Stimulated activated CD8-positive, alpha-beta memory T cell treated with anti-CD3 and anti-CD28 coated beads, Interleukin-2, amount 100 ng/mL, for 1 hour (primary cell): ENCODE measurements at regions not wholly inside any gene's neighbourhood (a gene's known extent, or its start where the extent isn't known, plus 50 kb on each side); places are given as distances from the start of the nearest gene placed in this dataset.

Experiments
- DNase-seq, 2 donors: peaks; one replicate each; pipeline ENCODE4 v3.0.0-alpha.2; 2020; ENCODE audit warnings: low read depth in 2 of 2

DNA sequence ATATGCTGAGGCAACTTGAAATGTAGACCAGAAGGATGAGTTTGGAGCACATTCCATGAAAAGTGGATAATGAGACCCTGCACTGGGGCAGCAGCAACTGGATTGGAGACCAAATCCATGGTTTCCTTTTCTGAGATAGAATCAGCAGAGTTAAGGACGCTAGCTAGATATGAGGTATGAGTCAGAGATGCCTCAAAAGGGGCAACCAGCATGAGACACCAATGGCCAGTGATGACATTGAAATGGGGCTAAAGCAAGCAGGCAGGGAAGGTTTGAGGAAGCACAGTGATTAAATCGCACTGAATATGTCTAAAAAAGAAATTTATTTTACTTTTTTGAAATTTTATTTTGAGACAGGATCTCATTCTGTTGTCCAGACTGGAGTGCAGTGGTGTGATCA is 802.4 kb downstream of the TFAP2A start:
- no peak for DNase-seq

DNA sequence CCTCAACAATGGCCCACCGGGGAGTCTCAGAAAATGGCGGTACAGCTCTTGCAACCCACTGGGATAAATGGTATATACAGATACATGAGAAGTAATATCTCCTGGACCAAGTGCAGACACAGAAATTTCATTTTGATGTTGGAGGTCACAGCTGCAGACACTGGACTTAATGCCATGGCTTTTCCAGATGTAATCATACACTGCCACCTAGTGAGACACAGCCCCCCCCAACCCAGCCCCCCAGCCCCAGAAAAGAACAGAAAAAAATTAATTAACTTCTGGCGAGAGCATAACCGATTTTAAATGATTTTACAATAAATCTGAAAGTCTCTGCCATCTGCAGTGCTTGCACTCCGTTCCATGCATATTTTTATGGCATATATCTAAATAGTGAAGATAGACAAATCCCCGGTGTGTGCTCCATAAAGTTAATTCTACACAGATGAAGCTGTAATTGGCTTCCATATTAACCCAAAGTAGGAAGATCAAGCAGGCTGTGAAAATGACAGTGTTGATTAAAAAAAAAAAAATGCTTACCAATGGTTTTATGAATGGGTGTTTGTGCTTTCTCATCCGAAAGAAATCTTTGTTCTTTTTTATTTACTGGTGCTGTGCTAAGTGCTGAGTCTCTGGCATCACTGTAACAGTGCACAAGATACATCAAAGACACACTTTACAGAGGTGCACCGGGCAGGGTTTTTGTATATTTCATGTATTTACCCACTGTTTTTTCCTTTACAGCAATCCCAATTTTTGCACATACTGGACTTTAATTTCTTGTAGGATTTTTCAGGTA is 804.1 kb downstream of the TFAP2A start:
- DNase-seq: no peak

DNA sequence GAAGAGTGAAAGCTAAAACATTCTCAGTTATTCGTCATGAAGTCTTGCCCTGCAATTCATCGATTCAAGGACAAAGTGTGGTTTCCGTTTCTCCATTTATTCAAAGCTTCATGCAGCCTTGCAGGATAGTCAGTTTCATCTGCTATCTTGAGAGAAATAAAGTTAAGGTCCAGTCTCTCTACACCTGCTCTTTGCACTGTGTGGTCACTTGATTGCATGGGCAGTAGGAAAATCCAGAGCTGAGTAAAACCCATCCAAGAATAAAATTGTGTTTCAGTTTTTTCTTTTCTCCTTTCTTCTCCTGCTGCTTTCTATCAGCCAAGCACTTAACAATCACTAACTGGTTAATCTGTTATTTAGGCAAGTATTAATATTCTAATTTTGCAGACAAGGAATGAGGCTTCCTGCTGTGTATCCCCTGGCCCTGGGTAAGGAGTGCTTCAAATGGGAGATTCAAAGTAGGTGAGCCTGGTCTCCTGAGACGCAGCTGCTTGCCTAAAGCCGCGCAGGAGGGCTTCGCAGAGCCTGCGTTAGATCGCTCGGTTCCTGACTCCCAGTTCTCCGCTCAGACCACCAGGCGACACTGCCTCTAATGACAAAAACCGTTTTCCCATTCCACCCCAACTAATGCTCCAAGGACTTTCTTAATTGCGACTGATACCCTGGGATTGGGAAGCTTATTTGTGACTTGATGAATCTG is 808.3 kb downstream of the TFAP2A start:
- no peak for DNase-seq

DNA sequence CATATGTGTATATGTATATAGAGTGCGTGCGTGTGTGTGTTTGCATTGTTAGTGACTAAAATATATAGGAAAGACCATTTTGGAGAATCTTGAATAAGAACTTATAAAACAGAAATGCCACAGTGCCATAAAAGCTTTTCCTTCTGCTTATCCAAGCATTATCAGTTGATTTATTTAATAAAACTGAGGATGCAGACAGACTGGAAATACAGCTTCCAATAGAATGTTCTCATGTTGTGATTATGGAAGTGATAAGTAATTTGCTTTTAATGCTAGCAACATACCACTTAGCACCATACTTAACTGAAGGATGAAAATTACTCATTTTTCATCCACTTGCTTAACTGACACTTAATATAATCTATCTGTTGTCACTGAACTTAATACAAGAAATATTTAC is 820.1 kb downstream of the TFAP2A start:
- no peak for DNase-seq

DNA sequence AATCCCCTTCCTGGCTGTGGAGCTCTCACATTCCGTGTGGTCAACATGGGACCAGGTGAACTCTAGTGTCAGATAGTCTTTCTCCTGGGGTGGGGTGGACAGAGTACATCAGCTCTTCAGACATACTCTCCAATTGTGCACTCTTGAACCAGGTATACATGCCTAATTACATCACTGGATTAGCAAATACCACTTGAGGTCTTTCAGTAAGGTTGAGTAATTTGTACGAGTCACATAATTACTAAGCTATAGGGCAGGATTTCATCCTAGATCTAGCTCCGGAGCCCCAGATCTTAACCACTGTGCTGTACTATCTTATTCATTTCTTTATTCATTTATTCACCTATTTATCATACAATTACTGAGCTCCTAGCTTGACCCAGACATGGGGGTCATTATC is 821.3 kb downstream of the TFAP2A start:
- no peak for DNase-seq

DNA sequence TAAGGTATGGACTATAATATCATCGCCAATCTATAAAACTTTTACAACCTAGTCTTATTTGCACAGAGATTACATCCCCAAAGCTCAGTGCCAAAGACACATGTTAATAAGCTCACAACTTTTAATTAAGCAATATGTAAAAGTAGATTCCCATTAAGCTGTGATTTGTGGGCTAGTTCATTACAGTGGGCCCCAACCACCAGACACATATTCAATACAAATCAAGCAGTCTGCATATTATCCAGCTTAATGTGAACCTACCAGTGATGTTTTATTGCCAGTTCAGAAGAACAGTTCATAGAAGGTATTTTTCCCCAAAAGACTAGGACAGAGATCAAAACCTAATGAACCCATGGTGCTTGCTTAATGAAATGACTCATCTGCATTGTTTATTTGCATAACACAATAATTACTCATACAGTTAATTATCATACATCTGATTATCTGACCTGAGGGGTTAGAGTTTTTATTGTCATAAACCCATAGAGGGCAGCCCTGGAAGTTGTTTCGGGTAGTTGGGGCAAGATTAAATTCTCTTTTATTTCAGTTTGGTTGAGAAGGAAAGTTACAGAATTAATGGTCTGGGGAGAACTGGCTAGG is 831.0 kb downstream of the TFAP2A start:
- DNase-seq: no peak

DNA sequence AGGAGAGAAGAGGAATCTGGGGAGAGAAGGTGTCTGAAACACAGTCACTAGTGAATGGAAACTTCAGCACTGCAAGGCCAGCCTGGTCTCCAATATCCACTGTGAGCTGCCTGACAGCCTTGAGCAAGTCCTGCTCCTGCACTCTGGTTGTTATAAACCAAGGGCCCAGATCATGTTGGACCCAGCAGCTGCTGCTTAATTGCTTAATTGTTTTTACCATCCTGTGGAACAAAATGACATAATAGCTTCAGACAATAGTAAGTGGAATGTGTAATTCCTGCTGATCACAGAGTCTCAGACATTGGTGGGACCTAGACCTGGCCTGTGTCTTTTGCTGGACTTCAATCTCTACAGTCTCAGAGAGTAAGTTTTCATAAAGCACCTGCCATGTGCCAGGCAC is 833.7 kb downstream of the TFAP2A start:
- no peak for DNase-seq

DNA sequence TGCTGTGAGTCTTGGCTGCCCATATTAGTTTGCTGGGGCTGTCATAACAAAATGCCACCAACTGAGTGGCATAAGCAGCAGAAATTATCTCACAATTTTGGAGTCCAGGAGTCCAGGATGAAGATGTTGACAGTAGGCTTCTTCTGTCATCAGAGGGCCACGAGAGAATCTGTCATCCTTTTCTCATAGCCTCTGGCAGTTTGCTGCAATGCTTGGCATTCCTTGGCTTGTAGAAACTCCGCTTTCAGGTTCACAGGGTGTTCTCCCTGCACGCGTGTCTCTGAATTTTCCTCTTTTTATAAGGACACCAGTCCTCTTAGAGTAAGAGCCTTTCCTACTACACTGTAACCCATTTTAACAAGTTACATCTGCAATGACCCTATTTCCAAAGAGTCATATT is 838.4 kb downstream of the TFAP2A start:
- no peak for DNase-seq

DNA sequence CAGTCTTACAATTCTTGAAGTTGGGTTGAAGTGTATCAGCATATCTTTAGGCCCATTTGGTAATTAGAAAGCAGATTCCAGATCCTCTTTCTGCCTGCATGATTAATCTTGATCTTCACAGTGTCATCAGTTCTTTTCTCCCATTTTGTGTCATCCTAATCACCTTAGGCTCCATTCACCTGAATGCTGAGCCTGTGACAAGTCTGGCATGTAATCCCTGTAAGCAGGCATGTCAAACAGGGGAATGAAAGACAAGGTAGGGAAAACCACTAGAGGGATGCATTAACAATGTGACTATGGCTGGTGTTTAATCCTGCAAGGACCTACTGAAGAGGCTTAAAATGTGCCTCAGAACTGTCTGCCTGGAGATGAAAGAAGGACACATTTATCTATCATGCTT is 848.8 kb downstream of the TFAP2A start:
- DNase-seq: no peak

DNA sequence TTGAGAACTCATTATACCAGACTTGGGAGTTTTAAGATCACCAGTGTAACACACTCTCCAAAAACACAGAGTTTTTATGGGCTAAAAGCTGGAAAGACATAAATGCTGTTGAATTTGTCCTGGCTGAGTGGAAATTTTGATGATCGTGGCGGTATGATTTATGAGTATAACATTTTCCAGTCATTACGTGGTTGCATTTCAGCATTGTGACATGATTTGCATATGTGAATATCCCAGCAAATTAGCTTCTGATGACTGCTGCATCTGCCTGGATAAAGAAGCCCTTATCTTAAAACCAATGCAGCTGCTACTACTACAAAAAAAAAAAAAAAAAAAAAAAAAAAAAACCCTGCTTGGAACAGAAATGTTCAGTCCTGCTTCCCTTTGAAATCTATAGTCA is 850.9 kb downstream of the TFAP2A start:
- no peak for DNase-seq

DNA sequence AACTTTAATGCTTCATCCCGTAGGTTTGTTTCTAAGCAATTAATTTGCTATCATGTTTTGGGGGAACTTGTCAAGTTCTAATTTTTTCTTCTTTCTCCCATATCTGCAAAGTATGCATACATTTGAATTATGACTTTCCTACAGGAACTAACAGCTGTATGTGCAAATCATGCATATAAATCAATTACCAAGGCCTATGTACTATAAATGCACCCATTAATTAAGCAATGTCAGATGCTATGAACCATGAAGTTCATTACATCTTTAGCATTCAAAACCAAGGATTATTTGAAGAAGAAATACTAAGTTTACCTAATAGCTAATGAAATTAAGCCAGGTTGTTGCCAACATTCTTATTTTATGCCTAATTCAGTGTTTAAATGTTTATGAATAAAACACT is 851.3 kb downstream of the TFAP2A start:
- no peak for DNase-seq

DNA sequence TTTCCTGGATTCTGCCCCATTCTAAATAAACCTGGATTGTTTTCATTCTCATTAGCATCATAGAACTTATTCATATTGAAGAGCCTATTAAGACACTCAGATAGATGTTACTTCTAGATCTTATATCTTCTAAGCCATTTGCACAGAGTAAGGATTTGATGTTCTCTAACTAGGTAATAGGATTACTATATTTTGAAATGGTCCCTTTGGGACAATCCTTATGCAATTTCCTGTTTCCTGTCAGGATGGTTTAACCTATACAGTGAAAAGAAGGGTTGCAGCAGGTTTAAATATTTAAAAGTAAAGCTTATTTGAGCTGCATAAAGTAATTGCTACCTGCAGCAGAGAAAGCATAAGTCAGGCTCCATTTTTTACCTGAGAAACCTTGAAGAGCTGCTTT is 860.1 kb downstream of the TFAP2A start:
- DNase-seq: no peak

DNA sequence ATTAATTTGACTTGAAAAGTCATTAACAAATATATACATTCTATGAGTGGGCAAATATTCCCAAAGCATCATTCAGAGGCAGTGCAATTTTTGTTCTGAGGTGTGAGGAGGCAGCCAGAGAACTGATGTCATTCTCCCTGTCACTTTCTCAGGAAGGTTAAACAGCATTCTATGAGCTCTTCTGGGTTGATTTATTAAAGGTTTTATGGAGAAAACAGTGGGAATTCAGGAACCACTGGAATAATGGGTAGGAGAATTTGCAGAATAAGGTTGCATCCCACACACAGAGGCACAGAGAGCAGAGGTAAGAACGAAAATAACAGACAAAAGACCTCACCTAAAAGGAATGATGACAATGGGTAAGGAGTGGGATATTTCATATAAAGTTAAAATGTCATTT is 860.6 kb downstream of the TFAP2A start:
- DNase-seq: no peak

DNA sequence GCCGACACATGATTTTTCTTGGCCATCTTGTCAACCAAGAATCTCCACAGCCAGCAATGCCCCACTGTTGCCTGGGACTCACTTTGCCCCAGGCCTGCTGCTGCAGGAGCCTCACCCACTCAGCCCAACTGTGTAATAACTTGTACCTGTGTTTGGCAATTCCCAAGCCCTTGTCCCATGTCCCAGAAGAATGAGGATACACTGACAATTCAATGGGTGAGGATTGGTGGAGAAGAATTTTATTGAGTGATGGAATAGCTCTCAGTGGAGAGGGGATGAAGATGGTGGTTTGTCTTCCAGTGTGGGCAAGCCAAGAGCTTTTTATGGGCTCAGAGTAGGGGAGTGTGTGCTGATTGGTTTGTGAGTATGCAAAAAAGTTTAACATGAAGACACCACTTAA is 861.9 kb downstream of the TFAP2A start:
- no peak for DNase-seq

DNA sequence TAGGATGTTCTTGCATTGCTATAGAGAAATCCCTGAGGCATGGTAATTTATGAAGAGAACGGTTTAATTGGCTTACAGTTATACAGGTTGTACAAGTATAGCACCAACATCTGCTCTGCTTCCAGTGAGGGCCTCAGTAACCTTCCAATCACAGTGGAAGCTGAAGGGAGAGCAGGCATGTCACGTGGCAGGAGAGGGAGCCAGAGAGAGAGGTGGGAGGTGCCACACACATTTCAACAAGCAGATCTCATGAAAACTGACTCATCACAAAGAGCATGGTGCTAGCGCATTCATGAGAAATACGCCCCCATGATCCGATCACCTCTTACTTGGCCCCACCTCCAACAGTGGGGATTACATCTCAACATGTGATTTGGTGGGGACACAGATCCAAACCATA is 871.2 kb downstream of the TFAP2A start:
- DNase-seq: no peak

DNA sequence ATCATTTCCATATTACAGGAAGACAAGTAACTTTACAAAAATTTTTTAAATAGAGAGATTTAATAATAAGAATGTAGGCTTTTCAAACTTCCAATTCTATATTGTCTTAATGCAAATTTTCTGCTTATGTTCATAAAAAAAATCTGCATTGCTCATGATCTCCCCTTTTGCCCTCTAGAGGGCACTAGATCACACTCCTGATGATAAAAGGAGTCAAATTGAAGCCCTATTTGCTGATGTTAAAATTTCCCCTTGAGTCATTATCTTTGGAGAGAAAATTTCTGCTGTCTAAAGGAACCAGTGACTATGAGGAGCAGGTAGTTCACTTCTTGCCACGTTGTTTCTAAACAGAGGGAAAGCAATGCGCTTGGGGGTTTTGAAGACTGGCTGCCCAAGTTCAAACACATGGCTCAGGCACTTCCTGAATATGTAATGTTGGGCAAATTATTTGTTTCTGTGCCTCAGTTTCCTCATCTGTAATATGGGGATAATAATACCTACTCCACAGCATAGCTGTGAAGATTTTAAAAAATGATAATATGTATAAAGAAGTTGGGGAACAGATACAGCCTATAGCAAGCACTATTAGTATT is 874.2 kb downstream of the TFAP2A start:
- DNase-seq: no peak

DNA sequence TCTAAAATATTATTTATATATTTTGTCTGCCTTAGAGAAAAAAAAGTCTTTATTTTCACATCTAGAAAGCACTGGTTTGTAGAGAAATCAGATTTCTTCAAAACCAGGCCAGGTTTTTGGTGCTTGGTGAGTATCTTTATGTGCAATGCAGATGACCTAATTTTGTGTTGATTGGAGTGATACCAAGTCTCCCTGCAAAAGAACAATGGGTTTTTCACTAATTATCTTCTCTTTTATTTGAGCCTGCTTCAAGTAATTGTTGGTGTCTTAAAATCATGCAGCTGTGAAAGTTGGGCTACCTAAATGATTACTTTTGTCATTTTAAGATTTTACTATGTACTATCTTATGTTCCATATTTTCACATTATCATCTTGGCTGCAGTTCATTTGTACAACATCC is 874.7 kb downstream of the TFAP2A start:
- DNase-seq: no peak

DNA sequence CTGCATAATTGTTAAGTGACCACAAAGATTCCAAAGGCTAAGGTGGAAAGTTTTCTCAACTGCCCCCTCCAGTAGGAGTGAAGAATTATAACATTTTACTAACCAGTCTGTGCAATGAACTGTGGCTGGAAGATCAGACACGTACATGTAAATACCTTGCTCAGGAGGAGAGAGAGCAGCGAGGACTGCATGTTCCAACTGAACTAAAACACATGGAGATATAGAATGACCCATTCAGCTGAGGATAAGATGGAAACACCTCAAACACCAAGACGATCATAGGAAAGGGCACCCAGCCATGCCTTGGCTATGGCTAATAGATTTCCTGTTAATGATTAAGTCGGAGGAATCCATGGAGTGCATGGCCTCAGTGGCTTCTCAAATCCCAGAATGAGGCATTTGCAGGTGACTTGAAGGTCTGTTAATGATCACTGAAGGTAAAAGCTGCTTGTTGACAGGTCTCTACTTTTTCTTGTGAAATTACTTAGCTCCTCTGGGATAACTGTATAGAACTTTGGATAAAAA is 875.6 kb downstream of the TFAP2A start:
- DNase-seq: no peak

DNA sequence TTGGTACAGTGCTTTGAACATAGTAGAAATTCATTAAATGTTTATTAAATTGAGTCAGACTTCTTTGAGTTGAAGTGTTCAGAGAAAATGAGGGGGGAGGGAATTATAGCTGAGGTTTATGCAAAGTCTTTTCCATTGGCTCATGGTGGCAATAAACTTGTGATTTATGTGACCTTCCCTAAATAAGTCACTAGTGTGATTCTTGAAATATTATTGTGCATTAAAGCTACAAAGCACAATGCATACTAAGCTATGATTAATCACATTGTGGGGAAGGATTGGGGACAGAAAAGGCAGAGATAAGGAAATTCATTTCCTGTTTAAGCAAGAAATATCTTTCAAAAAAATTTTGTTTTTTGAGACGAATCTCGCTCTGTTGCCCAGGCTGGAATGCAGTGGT is 877.5 kb downstream of the TFAP2A start:
- no peak for DNase-seq

DNA sequence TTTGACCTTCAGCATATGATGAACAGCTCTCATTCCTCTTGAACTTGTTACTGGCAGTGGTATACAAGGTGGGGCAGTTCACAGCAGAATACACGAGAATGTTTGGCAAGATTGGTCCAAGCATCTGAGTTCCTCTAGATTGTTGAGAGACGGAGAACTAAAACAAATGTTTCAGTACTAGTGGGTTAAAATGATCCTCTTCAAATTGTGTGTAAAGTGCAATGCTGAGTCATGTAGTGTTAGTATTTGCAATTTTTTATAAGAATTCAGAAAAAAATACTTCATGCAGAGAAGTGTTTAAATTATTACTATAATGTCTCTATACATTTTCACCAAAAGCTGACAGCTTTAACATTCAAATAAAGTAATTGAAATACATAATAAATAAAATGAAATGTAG is 879.8 kb downstream of the TFAP2A start:
- no peak for DNase-seq

DNA sequence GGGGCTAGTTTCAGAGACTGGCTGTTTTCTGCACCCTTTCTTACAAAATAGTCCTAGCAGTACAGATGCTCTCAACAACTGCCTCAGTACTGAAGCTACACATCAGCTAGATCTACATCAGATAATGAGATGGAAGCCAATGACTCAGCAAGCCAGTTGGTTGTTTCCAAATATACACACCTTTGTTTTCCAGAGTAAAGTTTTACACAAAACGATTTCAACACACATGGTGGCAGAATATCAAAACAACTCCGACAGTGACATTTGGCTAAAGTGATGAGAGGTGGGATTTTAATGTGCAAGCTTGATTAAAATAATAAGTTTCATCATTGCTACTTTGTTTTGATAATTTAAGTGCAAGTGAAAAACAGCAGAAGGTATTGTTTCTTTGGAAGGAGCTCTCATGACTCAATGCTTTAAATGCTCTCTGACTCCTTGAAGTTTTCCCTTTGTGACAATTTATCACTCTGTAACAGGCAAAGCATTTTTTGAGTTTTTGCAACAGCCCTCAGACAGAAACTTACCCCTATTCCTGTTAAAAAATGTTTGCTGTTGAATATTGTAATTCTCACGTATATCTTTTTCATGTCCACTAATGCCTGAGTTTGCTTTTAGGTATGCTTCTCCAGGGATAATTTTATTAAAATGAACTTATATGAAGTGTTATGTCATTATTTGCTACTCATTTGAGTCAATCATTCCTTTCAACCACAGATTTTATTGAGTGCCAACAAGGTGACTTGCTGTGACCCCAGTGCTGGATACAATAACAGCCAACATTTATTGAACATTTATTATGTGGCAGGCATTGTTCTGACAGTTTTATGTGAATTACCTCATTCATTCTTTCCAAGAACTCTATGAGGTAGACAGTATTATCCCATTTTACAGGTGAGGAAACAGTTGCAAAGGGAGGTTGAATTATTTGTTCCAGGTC is 882.0 kb downstream of the TFAP2A start:
- DNase-seq: no peak
